ENCODE measurements at regions not wholly inside any gene's neighbourhood (a gene's known extent, or its start where the extent isn't known, plus 50 kb on each side); places are given as distances from the start of the nearest gene placed in this dataset.

DNA sequence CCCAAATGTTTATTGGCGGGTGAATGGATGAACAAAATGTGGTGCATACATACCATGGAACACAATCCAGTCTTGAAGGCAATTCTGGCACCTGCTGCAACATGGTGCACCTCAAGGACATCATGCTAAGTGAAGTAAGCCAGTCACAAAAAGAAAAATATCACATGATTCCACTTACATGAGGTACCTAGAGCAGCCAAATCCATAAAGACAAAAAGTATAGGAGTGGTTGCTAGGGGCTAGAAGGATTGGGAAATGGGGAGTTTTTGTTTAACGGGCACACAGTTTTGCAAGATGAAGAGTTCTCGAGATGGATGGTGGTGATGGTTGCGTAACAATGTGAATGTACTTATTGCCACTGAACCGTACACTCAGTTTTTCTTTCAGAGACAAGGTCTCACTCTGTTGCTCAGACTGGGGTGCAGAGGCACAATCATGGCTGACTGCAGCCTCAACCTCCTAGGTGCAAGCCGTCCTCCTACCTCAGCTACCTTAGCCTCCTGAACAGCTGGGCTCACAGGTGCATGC lies 90.9 kb upstream of the CERS6 start:
- intact Hi-C loops (cut with DNase I), result no loop called here
- no peak for DNase-seq (ENCODE audit: low spot score)

DNA sequence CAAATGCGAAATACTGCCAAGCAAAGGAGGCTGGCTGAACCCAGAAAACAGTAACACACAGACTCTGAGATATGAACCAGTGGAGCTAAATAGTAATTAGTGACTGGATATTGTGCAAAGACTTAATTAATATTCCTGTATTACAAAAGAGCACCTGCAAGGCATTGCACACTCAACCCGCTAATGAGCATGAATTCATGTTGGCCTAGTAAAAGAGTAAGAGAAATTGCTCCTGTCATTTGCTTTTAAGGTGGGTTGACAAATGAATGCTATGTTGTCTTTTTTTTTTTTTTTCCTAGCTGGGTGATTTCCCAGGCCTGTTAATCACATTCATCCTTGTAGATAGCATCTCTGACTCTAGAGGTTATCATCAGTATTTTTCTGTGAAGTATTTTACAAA lies 87.0 kb upstream of the CERS6 start:
- DNase-seq (ENCODE audit: low spot score), result no peak
- intact Hi-C loops (cut with DNase I), result no loop called here

DNA sequence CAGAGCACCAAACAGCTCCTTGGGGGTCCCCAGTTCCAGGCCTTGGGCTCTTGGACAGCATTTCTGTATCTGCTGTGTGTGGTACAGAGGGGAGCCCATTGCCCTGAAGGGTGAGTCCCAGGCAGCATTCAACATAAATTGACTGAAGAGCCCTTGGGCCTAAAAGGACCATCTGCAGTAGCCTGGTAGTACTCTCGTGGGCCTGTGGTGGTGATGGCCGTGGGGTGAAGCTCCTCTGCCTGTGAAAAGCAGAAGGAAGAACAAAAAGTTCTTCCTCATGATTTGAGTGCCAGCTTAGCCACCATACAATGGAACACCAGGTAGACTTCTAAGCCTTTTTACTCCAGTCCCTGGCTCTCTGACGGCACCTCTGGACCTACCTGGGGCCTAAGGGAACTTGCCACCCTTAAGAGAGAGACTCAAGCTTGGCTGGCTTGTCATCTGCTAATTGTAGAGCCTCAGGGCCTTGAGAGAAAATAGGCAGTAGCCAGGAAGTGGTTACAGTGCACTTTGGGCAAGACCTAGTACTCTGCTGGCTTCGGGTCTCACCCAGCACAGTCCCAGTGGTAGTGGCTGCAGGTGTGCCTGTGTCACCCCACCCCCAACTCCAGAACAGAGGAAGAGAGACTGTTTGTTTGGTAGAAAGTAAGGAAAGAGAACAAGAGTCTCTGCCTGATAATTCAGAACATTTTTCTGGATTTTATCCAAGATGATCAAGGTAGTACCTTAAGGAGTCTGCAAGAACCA lies 84.6 kb upstream of the CERS6 start:
- intact Hi-C loops (cut with DNase I), result no loop called here
- peak; percentile 72 for DNase-seq (ENCODE audit: low spot score)

DNA sequence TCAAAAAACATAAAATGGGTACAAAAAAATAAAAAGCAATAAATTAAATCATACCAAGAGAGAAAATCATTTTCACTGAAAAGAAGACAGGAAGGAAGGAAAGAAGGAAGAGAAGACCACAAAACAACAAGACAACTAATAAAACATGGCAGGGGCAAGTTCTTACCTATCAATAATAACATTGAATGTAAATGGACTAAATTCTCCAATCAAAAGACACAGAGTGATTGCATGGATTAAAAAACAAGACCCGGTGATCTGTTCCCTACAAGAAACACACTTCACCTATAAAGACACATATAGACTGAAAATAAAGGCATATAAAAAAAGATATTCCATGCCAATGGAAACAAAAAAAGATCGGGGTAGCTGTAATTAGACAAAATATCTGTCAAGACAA lies 82.6 kb upstream of the CERS6 start:
- DNase-seq (ENCODE audit: low spot score), result no peak

DNA sequence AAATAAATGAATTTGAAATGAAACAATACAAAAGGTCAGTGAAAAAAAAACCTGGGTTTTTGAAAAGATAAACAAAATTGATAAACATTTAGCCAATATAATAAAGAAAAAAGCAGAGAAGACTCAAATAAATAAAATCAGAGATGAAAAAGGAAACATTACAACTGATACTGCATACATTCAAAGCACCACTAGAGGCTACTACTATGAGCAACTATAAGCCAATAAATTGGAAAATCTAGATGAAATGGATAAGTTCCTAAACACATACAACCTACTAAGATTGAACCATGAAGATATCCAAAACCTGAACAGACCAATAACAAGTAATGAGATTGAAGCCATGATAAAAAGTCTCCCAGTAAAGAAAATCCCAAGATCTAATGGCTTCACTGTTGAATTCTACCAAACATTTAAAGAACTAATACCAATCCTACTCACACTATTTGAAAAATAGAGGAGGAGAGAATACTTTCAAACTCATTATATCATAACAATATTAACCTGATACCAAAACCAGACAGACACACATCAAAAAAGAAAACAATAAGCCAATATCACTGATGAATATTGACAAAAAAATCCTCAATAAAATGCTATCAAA lies 80.8 kb upstream of the CERS6 start:
- intact Hi-C loops (cut with DNase I), result no loop called here
- DNase-seq (ENCODE audit: low spot score), result no peak

More for the DNA sequence above, 82.6 kb upstream of the CERS6 start:
- intact Hi-C loops (cut with DNase I), result no loop called here

DNA sequence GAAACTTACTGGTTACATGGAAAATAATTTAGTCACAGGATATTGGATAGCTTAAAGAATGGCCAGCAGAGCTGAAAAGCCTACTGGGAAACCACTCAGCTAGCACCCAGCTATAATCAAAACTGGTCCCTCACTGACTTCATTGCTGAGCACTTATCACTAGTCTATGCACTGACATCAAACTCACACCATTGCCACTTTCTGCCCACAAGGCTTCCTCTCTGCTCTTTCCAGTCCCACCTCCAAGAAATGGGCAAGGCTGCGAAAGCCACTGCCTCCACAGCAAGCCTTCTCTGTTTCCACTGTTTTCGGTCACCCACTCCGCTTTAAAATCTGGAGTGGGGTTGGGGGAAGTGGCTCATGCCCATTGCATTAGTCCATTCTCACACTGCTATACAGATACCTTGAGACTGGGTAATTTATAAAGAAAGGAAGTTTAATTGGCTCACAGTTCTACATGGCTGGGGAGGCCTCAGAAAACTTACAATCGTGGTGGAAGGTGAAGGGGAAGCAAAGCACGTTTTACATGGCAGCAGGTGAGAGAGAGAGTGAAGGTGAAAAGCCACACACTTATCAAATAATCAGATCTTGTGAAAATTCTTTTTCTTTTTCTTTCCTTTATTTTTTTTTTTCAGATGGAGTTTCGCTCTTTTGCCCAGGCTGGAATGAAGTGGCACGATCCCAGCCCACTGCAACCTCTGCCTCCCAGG lies 77.0 kb upstream of the CERS6 start:
- intact Hi-C loops (cut with DNase I), result no loop called here
- no peak for DNase-seq (ENCODE audit: low spot score)

DNA sequence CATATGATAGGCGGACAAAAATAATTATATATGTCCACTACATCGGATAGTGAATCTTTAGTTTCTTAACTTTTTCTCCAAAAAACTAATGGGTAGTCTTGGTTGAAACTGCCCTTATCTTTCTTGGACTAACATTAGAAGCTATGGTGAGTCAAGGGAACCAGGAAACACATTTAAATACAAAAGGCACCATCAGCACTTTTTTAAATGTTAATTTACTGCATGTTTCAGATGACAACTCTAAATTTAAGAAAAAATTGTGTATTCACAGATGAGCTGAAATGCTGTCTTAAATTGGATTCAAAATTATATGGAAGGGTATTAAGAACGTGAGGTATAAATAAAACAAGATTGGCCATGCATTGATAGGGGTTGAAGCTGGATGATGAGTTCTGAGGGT lies 75.6 kb upstream of the CERS6 start:
- no peak for DNase-seq (ENCODE audit: low spot score)
- intact Hi-C loops (cut with DNase I), result no loop called here

DNA sequence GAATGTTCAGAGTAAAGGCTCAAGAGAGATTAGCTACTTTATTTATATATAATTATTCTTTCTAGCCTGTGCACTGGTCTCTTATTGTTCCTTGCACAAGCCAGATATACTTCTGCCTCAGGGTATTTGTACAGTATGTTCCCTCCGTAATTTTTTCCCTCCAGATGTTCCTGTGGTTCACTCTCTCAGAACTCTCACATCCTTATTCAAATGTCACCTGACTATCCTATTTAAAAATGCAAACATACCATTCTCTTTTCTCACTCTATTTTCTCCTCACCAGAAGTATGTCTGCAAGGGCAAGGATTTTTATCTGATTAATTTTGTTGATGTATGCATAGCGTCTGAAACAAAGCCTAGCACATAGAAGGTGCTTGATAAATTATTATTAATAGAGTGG lies 64.0 kb upstream of the CERS6 start:
- no peak for DNase-seq (ENCODE audit: low spot score)
- intact Hi-C loops (cut with DNase I), result no loop called here

DNA sequence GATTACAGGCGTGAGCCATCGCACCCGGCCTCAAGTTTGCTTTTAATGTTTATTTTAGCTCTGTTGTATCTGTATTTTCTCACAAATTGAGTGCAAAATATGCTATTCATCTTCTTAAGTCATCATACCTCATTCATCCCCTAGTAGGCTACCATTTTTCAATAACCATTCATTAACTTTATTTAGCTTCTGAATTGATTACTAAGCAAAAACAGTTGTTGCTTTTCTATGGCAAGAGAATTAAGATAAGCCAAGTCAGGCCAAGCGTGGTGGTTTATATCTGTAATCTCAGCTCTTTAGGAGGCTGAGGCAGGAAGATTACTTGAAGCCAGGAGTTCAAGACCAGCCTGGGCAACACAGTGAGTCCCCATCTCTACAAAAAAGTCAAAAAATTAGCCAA lies 63.3 kb upstream of the CERS6 start:
- intact Hi-C loops (cut with DNase I), result no loop called here
- DNase-seq (ENCODE audit: low spot score), result no peak

DNA sequence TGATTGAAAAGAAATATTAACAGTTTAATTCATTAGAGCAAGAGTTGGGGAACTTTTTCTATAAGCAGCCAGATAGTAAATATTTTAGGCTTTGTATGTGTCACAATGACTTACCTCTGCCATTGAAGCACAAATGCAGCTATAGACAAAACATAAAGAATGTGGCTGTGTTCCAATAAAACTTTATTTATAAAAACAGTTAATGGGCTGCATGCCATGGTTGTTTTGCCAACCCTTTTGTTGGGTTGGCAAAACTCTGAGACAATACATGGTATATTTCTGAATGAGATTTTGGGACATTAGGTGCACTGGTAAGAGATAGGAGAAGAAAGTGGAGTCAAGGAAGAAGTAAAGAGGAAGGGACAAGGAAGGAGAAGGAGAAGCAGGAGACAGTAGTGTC lies 61.8 kb upstream of the CERS6 start:
- no peak for DNase-seq (ENCODE audit: low spot score)
- intact Hi-C loops (cut with DNase I), result no loop called here

DNA sequence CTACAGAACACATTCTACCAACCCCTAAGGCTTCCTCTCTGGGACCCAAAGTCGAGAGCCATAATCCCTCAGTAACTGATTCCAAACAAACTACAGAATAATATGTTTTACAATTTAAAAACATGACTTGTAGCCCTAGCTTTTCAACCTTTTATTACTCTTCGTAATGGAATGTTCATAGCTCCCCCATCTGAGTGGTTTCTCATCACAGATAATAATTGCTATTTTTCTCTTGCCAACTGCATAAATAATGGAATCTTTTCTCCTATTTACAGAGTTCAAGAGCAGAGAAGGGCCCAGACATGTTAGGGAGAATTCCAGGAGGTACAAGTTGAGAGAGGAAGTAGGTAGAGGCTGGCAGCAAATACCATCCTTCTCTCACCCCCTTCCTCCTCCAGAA lies 59.9 kb upstream of the CERS6 start:
- no peak for DNase-seq (ENCODE audit: low spot score)
- intact Hi-C loops (cut with DNase I), result no loop called here

DNA sequence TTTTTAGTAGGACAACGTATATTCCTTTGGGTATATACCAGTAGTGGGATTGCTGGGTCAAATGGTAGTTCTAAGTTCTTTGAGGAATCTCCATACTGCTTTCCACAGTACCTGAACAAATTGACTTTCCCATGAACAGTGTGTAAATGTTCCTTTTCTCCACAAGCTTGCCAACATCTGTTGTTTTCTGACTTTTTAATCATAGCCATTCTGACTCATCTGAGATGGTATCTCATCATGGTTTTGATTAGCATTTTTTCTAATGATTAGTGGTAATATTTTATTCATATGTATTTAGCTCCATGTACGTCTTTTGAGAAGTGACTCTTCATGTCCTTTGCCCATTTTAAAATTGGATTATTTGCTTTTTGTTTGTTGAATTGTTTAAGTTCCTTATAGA lies 58.4 kb upstream of the CERS6 start:
- DNase-seq (ENCODE audit: low spot score), result no peak
- intact Hi-C loops (cut with DNase I), result no loop called here

DNA sequence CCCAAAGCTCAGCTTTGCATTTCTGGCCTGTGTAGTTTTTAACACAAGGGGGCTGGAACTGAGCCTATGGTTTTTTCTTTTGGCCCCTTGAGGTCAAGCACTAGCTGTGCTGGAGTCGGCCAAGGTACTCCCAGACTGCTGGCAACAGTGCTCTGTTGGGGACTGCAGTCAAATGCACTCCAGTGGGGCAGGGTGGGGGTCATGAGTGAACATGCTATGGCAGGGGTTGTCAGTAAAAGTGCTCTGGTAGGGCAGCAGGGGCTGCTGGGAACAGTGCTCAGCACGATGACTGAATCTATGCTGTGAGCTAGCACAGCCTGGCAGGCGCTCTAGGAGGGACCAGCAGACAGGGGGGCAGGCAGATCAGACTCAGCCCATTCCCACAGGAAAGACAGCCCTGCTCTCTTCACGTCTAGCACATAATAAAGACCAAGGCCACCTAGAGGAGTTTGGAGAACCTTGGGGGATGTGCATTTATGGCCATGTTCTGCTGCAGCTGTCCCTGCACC lies 55.0 kb upstream of the CERS6 start:
- intact Hi-C loops (cut with DNase I), result no loop called here
- no peak for DNase-seq (ENCODE audit: low spot score)

DNA sequence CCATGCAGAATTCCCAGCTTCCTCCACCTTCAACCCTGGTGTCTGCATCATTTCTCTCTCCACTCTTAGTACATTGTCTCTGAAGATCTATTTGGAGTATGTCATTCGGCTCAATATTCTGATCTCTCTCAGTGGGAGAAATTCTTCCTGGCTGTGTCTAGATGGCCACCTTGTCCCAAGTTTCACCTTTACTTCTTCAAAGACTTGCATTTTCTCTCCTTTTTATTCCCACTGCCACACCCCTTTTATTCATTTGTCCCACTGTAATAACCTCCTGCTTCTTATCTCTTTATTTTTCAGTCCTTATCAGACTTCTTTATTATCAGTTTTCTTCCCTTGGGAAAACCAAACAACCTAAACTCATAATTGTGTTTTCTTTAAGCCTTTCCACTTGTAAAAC lies 54.3 kb upstream of the CERS6 start:
- DNase-seq (ENCODE audit: low spot score), result no peak
- intact Hi-C loops (cut with DNase I), result no loop called here

DNA sequence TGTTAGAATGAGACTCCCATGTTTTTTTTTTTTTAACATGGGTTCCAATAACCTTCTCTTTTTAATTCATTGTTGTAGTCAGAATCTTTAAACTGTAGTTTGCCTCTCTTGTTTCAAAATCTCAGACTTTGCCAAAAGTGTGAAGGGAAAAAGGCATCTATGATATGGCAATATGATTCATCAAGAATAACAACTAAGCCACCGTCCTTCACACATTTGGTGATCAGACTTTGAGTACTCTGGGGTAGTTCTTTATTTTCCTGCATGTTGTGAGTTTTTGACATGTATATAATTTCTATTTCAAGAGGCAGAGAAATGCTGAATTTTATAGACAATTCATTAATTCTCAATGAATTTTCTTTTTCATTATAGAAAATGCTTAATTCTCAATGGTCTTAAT lies 53.5 kb upstream of the CERS6 start:
- no peak for DNase-seq (ENCODE audit: low spot score)
- intact Hi-C loops (cut with DNase I), result no loop called here

DNA sequence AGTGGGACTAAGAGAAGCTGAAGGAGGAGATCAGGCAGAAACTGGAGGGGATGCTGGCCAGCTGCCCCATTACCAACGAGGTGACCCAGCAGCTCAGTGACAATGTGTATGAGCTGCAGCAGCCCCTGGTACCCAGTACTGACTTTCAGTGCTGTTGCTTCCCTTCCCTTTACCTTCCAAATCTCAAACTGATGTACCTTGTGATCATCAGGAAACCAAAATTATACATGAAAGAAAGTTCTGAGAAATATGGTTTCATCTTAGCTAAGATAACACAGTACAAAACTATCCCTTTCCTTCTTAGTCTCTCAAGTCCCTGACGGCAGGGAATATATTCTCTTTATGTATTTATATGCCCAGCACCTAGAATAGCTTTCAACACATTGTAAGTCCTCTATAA lies 52.3 kb upstream of the CERS6 start:
- no peak for DNase-seq (ENCODE audit: low spot score)
- intact Hi-C loops (cut with DNase I), result no loop called here

DNA sequence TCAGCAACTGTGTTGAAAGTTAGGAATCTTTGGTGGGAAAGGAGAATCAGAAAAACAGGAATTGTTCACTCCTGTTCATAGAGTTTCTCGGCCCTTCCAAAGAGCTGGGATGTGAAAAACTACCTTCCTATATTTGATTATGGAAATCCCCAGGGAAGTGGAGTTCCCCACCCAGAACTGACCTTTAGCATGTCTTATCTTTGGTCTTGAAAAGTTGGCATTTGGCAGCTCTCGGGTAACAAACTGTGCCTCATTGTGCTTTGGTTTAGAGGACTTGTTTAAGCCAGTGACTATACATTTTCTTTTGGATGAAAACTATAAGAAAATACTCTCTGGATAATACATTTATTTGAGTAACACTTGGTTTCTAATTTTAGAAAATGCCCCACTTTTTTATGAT lies 51.3 kb upstream of the CERS6 start:
- intact Hi-C loops (cut with DNase I), result no loop called here
- no peak for DNase-seq (ENCODE audit: low spot score)
